Suprapubic skin (tissue), 4 donors: ENCODE measurements at regions not wholly inside any gene's neighbourhood (a gene's known extent, or its start where the extent isn't known, plus 50 kb on each side); places are given as distances from the start of the nearest gene placed in this dataset.

Experiments used
- CTCF ChIP-seq, 2 donors: fragments of 200-600 bp in 1 of 2; fragments of 450-650 bp in 1 of 2; sonication (generic) in 1 of 2; IDR thresholded peaks; one replicate each; pipeline ENCODE4 v1.5.1; 2016 to 2019; ENCODE audit warnings: antibody characterized with exemption in 2 of 2, mild to moderate bottlenecking in 1 of 2, moderate library complexity in 1 of 2
- EP300 ChIP-seq: sonication (generic); formaldehyde crosslinking; IDR thresholded peaks from one replicate; pipeline ENCODE4 v1.6.1; 2017; ENCODE audit warnings: antibody characterized with exemption
- POLR2A ChIP-seq, 2 donors: fragments of 450-650 bp; IDR thresholded peaks; one replicate each; pipeline ENCODE4 v1.6.1; 2017; ENCODE audit warnings: antibody characterized with exemption in 2 of 2, mild to moderate bottlenecking in 2 of 2, moderate library complexity in 2 of 2
- POLR2AphosphoS5 ChIP-seq, 3 donors: sonication (generic); formaldehyde crosslinking; IDR thresholded peaks; one replicate each; pipeline ENCODE4 v1.6.1; 2017; ENCODE audit warnings: antibody characterized with exemption in 3 of 3

- TF ChIP-seq CTCF (IDR thresholded peaks at IDR 0.05) (no peak), EP300 (no peak), POLR2A (IDR thresholded peaks at IDR 0.05) (no peak), POLR2AphosphoS5 (IDR thresholded peaks at IDR 0.05) (no peak)
These were observed 1247.9 kb downstream of the JRKL start for GRCh38 chr11:97637701-97638100.
